GM12878 (cell line): ENCODE measurements at regions not wholly inside any gene's neighbourhood (a gene's known extent, or its start where the extent isn't known, plus 50 kb on each side); places are given as distances from the start of the nearest gene placed in this dataset.

ENCODE experiments used
- ATAC-seq: fragments of 200-7000 bp; cut with Tn5 transposase; 3 replicates; pipeline ENCODE4 v1.9.1; 2020; ENCODE audit warnings: mild to moderate bottlenecking, moderate library complexity
- BruUV-seq: library from RNA; stranded (reverse); fragments of 400-500 nt; replicated peaks from 2 replicates; lab custom pipeline; 2021; lab: Mats Ljungman, UMichigan
- CTCF ChIA-PET: fragments of 300-600 bp; sonication (Branson Sonifier 250); formaldehyde crosslinking; extraction: SDS; loops from one replicate; lab custom pipeline; 2021; ENCODE audit warnings: inconsistent platforms; lab: Yijun Ruan, JAX
- POLR2A ChIA-PET: fragments of 350-600 bp; formaldehyde crosslinking; extraction: SDS; loops from one replicate; lab custom pipeline; 2021; ENCODE audit warnings: inconsistent platforms; lab: Charles Lee
- RAD21 ChIA-PET: fragments of 300-600 bp; sonication (Branson Sonifier 250); formaldehyde crosslinking; loops from one replicate; lab custom pipeline; 2023; ENCODE audit warnings: antibody characterized with exemption; ENCODE audit not compliant: unreplicated experiment; lab: Charles Lee
- SMC1A ChIA-PET: fragments of 300-600 bp; sonication (Branson Sonifier 250); formaldehyde crosslinking; loops from one replicate; lab custom pipeline; 2023; ENCODE audit not compliant: unreplicated experiment, uncharacterized antibody; lab: Charles Lee
- DNase-seq: peaks from one replicate; pipeline ENCODE4 v3.0.0-alpha.2; 2011; ENCODE audit warnings: low read depth, low spot score
- FAIRE-seq: peaks from 3 replicates; lab custom pipeline; 2011; peaks lifted over from hg19 to GRCh38; lab: Jason Lieb, UNC
- H2AFZ ChIP-seq: 2 replicates; pipeline ENCODE4 v1.6.0; 2011; ENCODE audit warnings: low read depth, low read length, control low read depth; ENCODE audit not compliant: control insufficient read depth
- H3K27ac ChIP-seq: 2 replicates; pipeline ENCODE4 v1.5.1; 2011; ENCODE audit warnings: control low read depth; ENCODE audit not compliant: control insufficient read depth, insufficient read depth
- H3K27me3 ChIP-seq, 2 experiments: replicated peaks in 1 of 2; 2 replicates each; pipeline versions ENCODE4 v1.6.0 to v1.6.1; 2011; ENCODE audit warnings: low read length in 1 of 2; ENCODE audit not compliant: control insufficient read depth in 2 of 2, insufficient read depth in 2 of 2
- H3K36me3 ChIP-seq, 2 experiments: 2 replicates each; pipeline ENCODE4 v1.5.1; 2011; ENCODE audit warnings: low read length in 1 of 2; ENCODE audit not compliant: control insufficient read depth in 2 of 2, insufficient read depth in 2 of 2
- H3K4me1 ChIP-seq: 2 replicates; pipeline ENCODE4 v1.6.1; 2011; ENCODE audit warnings: mild to moderate bottlenecking, low read length, moderate library complexity, mixed read lengths; ENCODE audit not compliant: control insufficient read depth, insufficient read depth
- H3K4me2 ChIP-seq: 2 replicates; pipeline ENCODE4 v1.6.0; 2011; ENCODE audit warnings: control low read depth; ENCODE audit not compliant: control insufficient read depth, insufficient read depth
- H3K4me3 ChIP-seq: fragments of 200-600 bp; sonication (generic); 2 replicates; pipeline ENCODE4 v1.5.1; 2016
- H3K79me2 ChIP-seq: 2 replicates; pipeline ENCODE4 v1.6.0; 2011; ENCODE audit warnings: low read length; ENCODE audit not compliant: control insufficient read depth, insufficient read depth
- H3K9ac ChIP-seq: 2 replicates; pipeline ENCODE4 v1.8.0; 2011; ENCODE audit warnings: low read length, control low read depth, mixed read lengths; ENCODE audit not compliant: control insufficient read depth, insufficient read depth
- H3K9me3 ChIP-seq: replicated peaks from 3 replicates; pipeline ENCODE4 v1.5.1; 2011; ENCODE audit warnings: mild to moderate bottlenecking, low read length; ENCODE audit not compliant: control insufficient read depth, insufficient read depth
- H4K20me1 ChIP-seq: 2 replicates; pipeline ENCODE4 v1.6.0; 2011; ENCODE audit not compliant: control insufficient read depth, insufficient read depth
- BACH1 ChIP-seq: fragments of 450-650 bp; IDR thresholded peaks from 2 replicates; pipeline ENCODE4 v1.6.1; 2017; ENCODE audit warnings: mild to moderate bottlenecking, borderline replicate concordance
- BCL11A ChIP-seq: IDR thresholded peaks from 2 replicates; pipeline ENCODE4 v1.6.1; 2011; ENCODE audit warnings: low read depth, low read length
- BCLAF1 ChIP-seq: fragments of 450-650 bp; IDR thresholded peaks from 2 replicates; pipeline ENCODE4 v1.6.1; 2017; ENCODE audit warnings: antibody characterized with exemption, mild to moderate bottlenecking, moderate library complexity
- BRCA1 ChIP-seq: IDR thresholded peaks from 2 replicates; pipeline ENCODE4 v1.6.1; 2011; ENCODE audit warnings: low read depth, low read length, improper control_type of control experiment
- CEBPZ ChIP-seq: fragments of 150-350 bp; IDR thresholded peaks from 2 replicates; pipeline ENCODE4 v1.6.1; 2016; ENCODE audit warnings: low read depth, low read length
- GABPA ChIP-seq: IDR thresholded peaks from 2 replicates; pipeline ENCODE4 v1.6.1; 2014; ENCODE audit warnings: antibody characterized with exemption, low read depth, mild to moderate bottlenecking, inconsistent platforms
- JUND ChIP-seq: IDR thresholded peaks from 2 replicates; pipeline ENCODE4 v1.6.1; 2012; ENCODE audit warnings: low read depth, mild to moderate bottlenecking, low read length, improper control_type of control experiment, moderate library complexity
- MTA2 ChIP-seq: fragments of 450-650 bp; IDR thresholded peaks from 2 replicates; pipeline ENCODE4 v1.6.1; 2016; ENCODE audit warnings: low read depth, mild to moderate bottlenecking, moderate library complexity
- MYB ChIP-seq: fragments of 150-350 bp; IDR thresholded peaks from 2 replicates; pipeline ENCODE4 v1.6.1; 2014; ENCODE audit warnings: mild to moderate bottlenecking, low read depth, low read length, borderline replicate concordance
- NR2C2 ChIP-seq: IDR thresholded peaks from 2 replicates; pipeline ENCODE4 v1.6.1; 2011; ENCODE audit warnings: borderline replicate concordance, low read depth; ENCODE audit not compliant: control insufficient read depth, insufficient read length
- RBBP5 ChIP-seq: fragments of 200-600 bp; sonication (generic); conservative IDR thresholded peaks from 2 replicates; pipeline ENCODE4 v1.6.1; 2016
- STAT3 ChIP-seq: IDR thresholded peaks from 2 replicates; pipeline ENCODE4 v1.6.1; 2011; ENCODE audit warnings: low read depth, low read length, improper control_type of control experiment
- TAF1 ChIP-seq: IDR thresholded peaks from 2 replicates; pipeline ENCODE4 v1.6.1; 2011; ENCODE audit warnings: mild to moderate bottlenecking, low read depth, low read length, borderline replicate concordance
- ZBED1 ChIP-seq: IDR thresholded peaks from 2 replicates; pipeline ENCODE4 v1.6.1; 2016; ENCODE audit warnings: borderline replicate concordance
- ZNF207 ChIP-seq: fragments of 450-650 bp; IDR thresholded peaks from 2 replicates; pipeline ENCODE4 v1.6.1; 2014; ENCODE audit warnings: antibody characterized with exemption, mild to moderate bottlenecking, borderline replicate concordance
- ZNF622 ChIP-seq: fragments of 450-650 bp; IDR thresholded peaks from 2 replicates; pipeline ENCODE4 v1.6.1; 2017; ENCODE audit warnings: mild to moderate bottlenecking, inconsistent platforms
- in situ Hi-C: fragments of 300-500 bp; cut with MboI; formaldehyde crosslinking; loops from 9 replicates; pipeline ENCODE4 v1.14.3; 2018; ENCODE audit warnings: mixed read lengths
- intact Hi-C: fragments of 100-400 bp; cut with micrococcal nuclease; formaldehyde crosslinking; loops from one replicate; pipeline ENCODE4 v1.14.2; 2022; ENCODE audit not compliant: unreplicated experiment
- TF ChIP-seq, protein P1 (sequence below): fragments of 450-650 bp; formaldehyde crosslinking; IDR thresholded peaks from 2 replicates; pipeline ENCODE4 v1.4.0; 2022; ENCODE audit warnings: mild to moderate bottlenecking, moderate library complexity

- no TSS peak for BruUV-seq
- DNase-seq (no peak), ATAC-seq (no peak), FAIRE-seq (no peak)
- POLR2A ChIA-PET = no interaction called here
- no peaks in the 10 kb centered on the region for H3K79me2 ChIP-seq
- H3K4me2 ChIP-seq = no peak overlapping the region
- in situ Hi-C loops (no loop called here), intact Hi-C loops (no loop called here)
- H2AFZ ChIP-seq = no peak overlapping the region
- H3K9me3 ChIP-seq = no peaks in the 10 kb centered on the region
- CTCF ChIA-PET = no interaction called here
- H3K9ac ChIP-seq = no peak overlapping the region
- no peaks in the 10 kb centered on the region for H3K27me3 ChIP-seq
- RAD21 ChIA-PET = no interaction called here
- no peaks in the 10 kb centered on the region for H3K36me3 ChIP-seq
- SMC1A ChIA-PET = interaction anchor here (1.0 kb wide), 1 partner anchor 20 kb away, joined by 3 read pairs; no protein-coding TSS in a partner anchor
- no peak overlapping the region for H3K4me3 ChIP-seq
- H3K4me1 ChIP-seq = no peaks in the 10 kb centered on the region
- no peak overlapping the region for H3K27ac ChIP-seq
- H4K20me1 ChIP-seq = no peaks in the 10 kb centered on the region
- TF ChIP-seq ZNF207 = no peak
- no peak for TF ChIP-seq BRCA1
- no peak for TF ChIP-seq JUND
- TF ChIP-seq ZNF622 = no peak
- TF ChIP-seq STAT3 = no peak
- no peak for TF ChIP-seq BACH1
- TF ChIP-seq GABPA = no peak
- TF ChIP-seq BCL11A = no peak
- TF ChIP-seq NR2C2 = no peak
- TF ChIP-seq, protein P1, sequence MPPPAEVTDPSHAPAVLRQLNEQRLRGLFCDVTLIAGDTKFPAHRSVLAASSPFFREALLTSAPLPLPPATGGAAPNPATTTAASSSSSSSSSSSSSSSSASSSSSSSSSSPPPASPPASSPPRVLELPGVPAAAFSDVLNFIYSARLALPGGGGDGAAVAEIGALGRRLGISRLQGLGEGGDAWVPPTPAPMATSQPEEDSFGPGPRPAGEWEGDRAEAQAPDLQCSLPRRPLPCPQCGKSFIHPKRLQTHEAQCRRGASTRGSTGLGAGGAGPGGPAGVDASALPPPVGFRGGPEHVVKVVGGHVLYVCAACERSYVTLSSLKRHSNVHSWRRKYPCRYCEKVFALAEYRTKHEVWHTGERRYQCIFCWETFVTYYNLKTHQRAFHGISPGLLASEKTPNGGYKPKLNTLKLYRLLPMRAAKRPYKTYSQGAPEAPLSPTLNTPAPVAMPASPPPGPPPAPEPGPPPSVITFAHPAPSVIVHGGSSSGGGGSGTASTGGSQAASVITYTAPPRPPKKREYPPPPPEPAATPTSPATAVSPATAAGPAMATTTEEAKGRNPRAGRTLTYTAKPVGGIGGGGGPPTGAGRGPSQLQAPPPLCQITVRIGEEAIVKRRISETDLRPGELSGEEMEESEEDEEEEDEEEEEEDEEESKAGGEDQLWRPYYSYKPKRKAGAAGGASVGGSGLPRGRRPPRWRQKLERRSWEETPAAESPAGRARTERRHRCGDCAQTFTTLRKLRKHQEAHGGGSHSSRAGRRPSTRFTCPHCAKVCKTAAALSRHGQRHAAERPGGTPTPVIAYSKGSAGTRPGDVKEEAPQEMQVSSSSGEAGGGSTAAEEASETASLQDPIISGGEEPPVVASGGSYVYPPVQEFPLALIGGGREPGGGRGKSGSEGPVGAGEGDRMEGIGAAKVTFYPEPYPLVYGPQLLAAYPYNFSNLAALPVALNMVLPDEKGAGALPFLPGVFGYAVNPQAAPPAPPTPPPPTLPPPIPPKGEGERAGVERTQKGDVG (CRISPR knock-in tag) = no peak
- no peak for TF ChIP-seq MYB
- no peak for TF ChIP-seq CEBPZ
- no peak for TF ChIP-seq MTA2
- TF ChIP-seq TAF1 = no peak
- no peak for TF ChIP-seq BCLAF1
- no peak for TF ChIP-seq RBBP5
- no peak for TF ChIP-seq ZBED1
Measured at GRCh38 chr3:68032209-68032608, 377.8 kb upstream of the SUCLG2 start.
